ENCODE measurements at regions not wholly inside any gene's neighbourhood (a gene's known extent, or its start where the extent isn't known, plus 50 kb on each side); places are given as distances from the start of the nearest gene placed in this dataset.

GRCh38 chr17:12590417-12590816, 75.3 kb upstream of the MYOCD start:
- DNase-seq (ENCODE audit: low read depth), result no peak

DNA sequence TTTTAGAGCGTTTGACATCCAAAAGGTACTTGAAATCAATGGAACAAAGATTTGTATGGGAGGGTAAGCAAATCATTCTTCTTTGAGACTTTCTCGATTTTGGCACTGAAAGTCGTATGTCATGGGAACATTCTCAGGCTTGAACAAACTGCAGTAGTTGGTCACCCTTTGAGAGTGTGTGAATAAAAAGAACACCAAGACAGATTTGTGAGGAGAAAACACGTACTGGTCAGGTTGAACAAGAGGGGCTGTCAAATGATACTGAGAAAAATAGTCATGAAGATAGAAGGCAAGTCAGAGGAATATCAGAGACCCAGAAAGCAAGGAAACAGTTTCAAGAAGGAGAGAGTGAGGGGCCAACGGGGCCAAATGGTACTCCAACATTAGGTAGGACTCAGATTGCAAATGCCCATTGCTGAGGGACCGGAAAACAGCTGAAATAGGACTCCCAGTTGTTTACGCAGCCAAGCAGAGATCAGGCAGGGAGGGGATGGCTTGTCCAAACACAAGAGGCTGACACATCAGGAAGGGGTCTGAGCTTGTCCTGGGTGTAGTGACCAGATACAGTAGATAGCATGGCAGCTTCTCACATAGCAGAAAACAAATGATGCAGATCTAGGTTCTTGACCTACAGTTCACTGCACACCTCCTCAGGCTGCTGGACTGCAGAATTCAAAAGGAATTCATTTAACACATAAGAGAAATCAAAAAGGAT, 74.5 kb upstream of the MYOCD start:
- DNase-seq (ENCODE audit: low read depth), result no peak

DNA sequence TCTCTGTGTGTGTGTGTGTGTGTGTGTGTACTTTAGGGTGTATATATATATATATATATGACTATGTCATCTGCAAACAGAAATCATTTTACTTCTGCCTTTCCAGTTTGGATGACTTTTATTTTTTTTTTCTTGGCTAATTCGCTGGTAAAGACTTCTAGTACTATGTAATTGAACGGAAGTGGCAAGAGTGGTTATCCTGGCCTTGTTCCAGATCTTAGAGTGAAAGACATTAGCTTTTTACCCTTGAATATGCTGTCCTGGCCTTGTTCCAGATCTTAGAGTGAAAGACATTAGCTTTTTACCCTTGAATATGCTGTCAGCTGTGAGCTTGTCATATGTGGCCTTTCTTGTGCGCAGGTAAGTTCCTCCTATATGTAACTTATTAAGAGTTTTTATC, 72.7 kb upstream of the MYOCD start:
- no peak for DNase-seq (ENCODE audit: low read depth)

- no peak for DNase-seq (ENCODE audit: low read depth)
Observed at GRCh38 chr17:12596961-12597360, 68.7 kb upstream of the MYOCD start.

- no peak for DNase-seq (ENCODE audit: low read depth)
Observed at GRCh38 chr17:12597895-12598294, 67.8 kb upstream of the MYOCD start.

- DNase-seq (ENCODE audit: low read depth), result no peak
Observed at GRCh38 chr17:12599186-12599920, 66.3 kb upstream of the MYOCD start.

GRCh38 chr17:12600349-12600748, 65.3 kb upstream of the MYOCD start:
- no peak for DNase-seq (ENCODE audit: low read depth)

DNA sequence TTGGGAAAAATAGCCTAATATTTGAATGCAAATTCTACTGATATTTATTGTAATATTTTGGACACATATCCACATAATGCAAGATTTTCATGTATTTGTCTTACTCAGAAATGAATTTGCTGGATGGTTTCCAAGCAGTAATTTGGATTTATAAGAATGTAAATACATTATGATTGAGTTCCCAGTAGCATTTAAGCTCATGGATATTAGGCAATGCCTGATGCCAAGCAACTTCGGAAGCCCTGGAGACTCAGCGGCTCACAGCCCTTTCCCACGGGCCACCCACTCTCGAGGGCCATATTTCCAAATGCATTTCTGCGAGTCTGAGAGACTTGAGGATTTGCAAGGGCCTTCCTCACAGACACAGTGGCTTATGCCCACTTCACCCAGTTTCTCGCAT, 62.1 kb upstream of the MYOCD start:
- peak; percentile 34 for DNase-seq (ENCODE audit: low read depth)

- DNase-seq (ENCODE audit: low read depth), result peak; percentile 33
Observed at GRCh38 chr17:12605222-12605621, 60.5 kb upstream of the MYOCD start.

- DNase-seq (ENCODE audit: low read depth), result no peak
Observed at GRCh38 chr17:12613566-12613965, 52.1 kb upstream of the MYOCD start.
